Neural progenitor cell (in vitro differentiated cells): ENCODE measurements at regions not wholly inside any gene's neighbourhood (a gene's known extent, or its start where the extent isn't known, plus 50 kb on each side); places are given as distances from the start of the nearest gene placed in this dataset.

ENCODE experiments used
- EZH2phosphoT487 ChIP-seq: fragments of 200-600 bp; sonication (generic); IDR thresholded peaks from 2 replicates; pipeline ENCODE4 v1.6.1; 2017; ENCODE audit warnings: antibody characterized with exemption
- TF ChIP-seq, protein P1 (sequence below): fragments of 200-600 bp; sonication (generic); IDR thresholded peaks from 2 replicates; pipeline ENCODE4 v1.5.1; 2017; ENCODE audit warnings: antibody characterized with exemption, mild to moderate bottlenecking

DNA sequence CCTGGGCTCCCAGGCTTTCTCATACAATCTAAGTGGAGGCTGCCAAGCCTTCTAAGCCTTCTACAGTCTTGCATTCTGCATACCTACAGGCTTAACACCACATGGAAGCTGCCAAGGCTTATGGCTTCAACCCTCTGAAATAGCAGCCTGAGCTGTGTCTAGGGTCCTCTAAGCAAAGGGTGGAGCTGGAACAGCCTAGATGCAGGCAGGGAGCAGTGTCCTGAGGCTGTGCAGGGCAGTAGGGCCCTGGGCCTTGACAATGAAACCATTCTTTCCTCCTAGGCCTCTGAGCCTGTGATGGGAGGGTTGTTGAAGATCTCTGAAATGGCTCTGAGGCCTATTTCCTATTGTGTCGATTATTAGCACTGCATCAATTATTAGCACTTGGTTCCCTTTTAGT is 150.9 kb upstream of the GRK3 start:
- TF ChIP-seq, protein P1, sequence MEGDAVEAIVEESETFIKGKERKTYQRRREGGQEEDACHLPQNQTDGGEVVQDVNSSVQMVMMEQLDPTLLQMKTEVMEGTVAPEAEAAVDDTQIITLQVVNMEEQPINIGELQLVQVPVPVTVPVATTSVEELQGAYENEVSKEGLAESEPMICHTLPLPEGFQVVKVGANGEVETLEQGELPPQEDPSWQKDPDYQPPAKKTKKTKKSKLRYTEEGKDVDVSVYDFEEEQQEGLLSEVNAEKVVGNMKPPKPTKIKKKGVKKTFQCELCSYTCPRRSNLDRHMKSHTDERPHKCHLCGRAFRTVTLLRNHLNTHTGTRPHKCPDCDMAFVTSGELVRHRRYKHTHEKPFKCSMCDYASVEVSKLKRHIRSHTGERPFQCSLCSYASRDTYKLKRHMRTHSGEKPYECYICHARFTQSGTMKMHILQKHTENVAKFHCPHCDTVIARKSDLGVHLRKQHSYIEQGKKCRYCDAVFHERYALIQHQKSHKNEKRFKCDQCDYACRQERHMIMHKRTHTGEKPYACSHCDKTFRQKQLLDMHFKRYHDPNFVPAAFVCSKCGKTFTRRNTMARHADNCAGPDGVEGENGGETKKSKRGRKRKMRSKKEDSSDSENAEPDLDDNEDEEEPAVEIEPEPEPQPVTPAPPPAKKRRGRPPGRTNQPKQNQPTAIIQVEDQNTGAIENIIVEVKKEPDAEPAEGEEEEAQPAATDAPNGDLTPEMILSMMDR = no peak
- TF ChIP-seq EZH2phosphoT487 = no peak
